HCT116 (cell line): ENCODE measurements at regions not wholly inside any gene's neighbourhood (a gene's known extent, or its start where the extent isn't known, plus 50 kb on each side); places are given as distances from the start of the nearest gene placed in this dataset.

ENCODE experiments used
- ATAC-seq: fragments of 200-7000 bp; cut with Tn5 transposase; 2 replicates; pipeline ENCODE4 v1.9.1; 2020; ENCODE audit warnings: mild to moderate bottlenecking, moderate library complexity
- BruUV-seq: library from RNA; stranded (reverse); fragments of 400-500 nt; replicated peaks from 2 replicates; lab custom pipeline; 2021; lab: Mats Ljungman, UMichigan
- CTCF ChIA-PET: fragments of 300-600 bp; sonication (Branson Sonifier 250); formaldehyde crosslinking; loops from one replicate; lab custom pipeline; 2021; ENCODE audit warnings: antibody characterized with exemption; lab: Charles Lee
- POLR2A ChIA-PET: fragments of 300-600, 350-600 bp; sonication (Branson Sonifier 250); formaldehyde crosslinking; loops from one replicate; lab custom pipeline; 2021; ENCODE audit warnings: antibody characterized with exemption; lab: Charles Lee
- RAD21 ChIA-PET, 2 experiments: fragments of 300-600 bp; sonication (Branson Sonifier 250); formaldehyde crosslinking; loops; one replicate each; lab custom pipeline; 2023; ENCODE audit warnings: low total read pairs in 2 of 2; ENCODE audit not compliant: uncharacterized antibody in 2 of 2, unreplicated experiment in 2 of 2, low non-redundant PET in 1 of 2; lab: Charles Lee
- DNase-seq: peaks from one replicate; pipeline ENCODE4 v3.0.0-alpha.2; 2010; ENCODE audit warnings: low read depth, low spot score
- H2AFZ ChIP-seq: fragments of 200-600 bp; shearing (Covaris generic), sonication (generic); 2 replicates; pipeline ENCODE4 v1.6.1; 2017; ENCODE audit warnings: low read depth, mixed run types, mixed read lengths, antibody characterized with exemption, low read length; ENCODE audit not compliant: poor library complexity, severe bottlenecking
- H3K27ac ChIP-seq: 2 replicates; pipeline ENCODE4 v1.5.1; 2012; ENCODE audit warnings: low read depth, low read length
- H3K27me3 ChIP-seq: fragments of 200-600 bp; sonication (generic); 2 replicates; pipeline ENCODE4 v1.6.1; 2016; ENCODE audit warnings: mixed run types, low read length, mixed read lengths; ENCODE audit not compliant: insufficient read depth
- H3K36me3 ChIP-seq, 2 experiments: fragments of 200-500 bp in 1 of 2; fragments of 200-600 bp in 1 of 2; sonication (Bioruptor generic) in 1 of 2; sonication (generic) in 1 of 2; 2 replicates each; pipeline versions ENCODE4 v1.5.1 to v1.6.1; 2014 to 2016; ENCODE audit warnings: low read length in 2 of 2, inconsistent platforms in 1 of 2, mixed read lengths in 1 of 2, mixed run types in 1 of 2; ENCODE audit not compliant: insufficient read depth in 2 of 2, control insufficient read depth in 1 of 2
- H3K4me1 ChIP-seq, 2 experiments: fragments of 200-600 bp in 1 of 2; sonication (generic) in 1 of 2; 2 replicates each; pipeline versions ENCODE4 v1.5.1 to v1.6.1; 2012 to 2017; ENCODE audit warnings: low read length in 2 of 2, inconsistent platforms in 1 of 2, mild to moderate bottlenecking in 1 of 2, mixed read lengths in 1 of 2, mixed run types in 1 of 2, moderate library complexity in 1 of 2; ENCODE audit not compliant: insufficient read depth in 2 of 2, control insufficient read depth in 1 of 2
- H3K4me2 ChIP-seq: fragments of 200-600 bp; sonication (generic); 2 replicates; pipeline ENCODE4 v1.6.1; 2017; ENCODE audit warnings: mixed run types, low read length, mixed read lengths
- H3K4me3 ChIP-seq, 2 experiments: fragments of 200-600 bp in 1 of 2; sonication (generic) in 1 of 2; replicated peaks in 1 of 2; 2 replicates each; pipeline ENCODE4 v1.5.1; 2011 to 2016; ENCODE audit warnings: low read length in 2 of 2, control low read depth in 1 of 2, low read depth in 1 of 2, mild to moderate bottlenecking in 1 of 2, mixed read lengths in 1 of 2, mixed run types in 1 of 2
- H3K79me2 ChIP-seq: fragments of 200-600 bp; sonication (generic); 2 replicates; pipeline ENCODE4 v1.6.1; 2017; ENCODE audit warnings: mild to moderate bottlenecking, mixed run types, low read length, moderate library complexity, mixed read lengths; ENCODE audit not compliant: insufficient read depth
- H3K9ac ChIP-seq: fragments of 200-600 bp; sonication (generic); 2 replicates; pipeline ENCODE4 v1.6.1; 2016; ENCODE audit warnings: low read length, mixed read lengths
- H3K9me2 ChIP-seq: fragments of 200-600 bp; sonication (generic), shearing (Covaris generic); 2 replicates; pipeline ENCODE4 v1.6.1; 2017; ENCODE audit warnings: mixed run types, mild to moderate bottlenecking, moderate library complexity; ENCODE audit not compliant: insufficient read depth
- H3K9me3 ChIP-seq, 2 experiments: fragments of 200-500 bp in 1 of 2; fragments of 200-600 bp in 1 of 2; sonication (Bioruptor generic) in 1 of 2; sonication (generic) in 1 of 2; 2 replicates each; pipeline ENCODE4 v1.6.1; 2014 to 2017; ENCODE audit warnings: low read length in 2 of 2, mixed read lengths in 2 of 2, inconsistent platforms in 1 of 2, low read depth in 1 of 2, mild to moderate bottlenecking in 1 of 2, mixed run types in 1 of 2, moderate library complexity in 1 of 2; ENCODE audit not compliant: control insufficient read depth in 1 of 2, insufficient read depth in 1 of 2
- H4K20me1 ChIP-seq: fragments of 200-600 bp; sonication (generic), shearing (Covaris generic); 2 replicates; pipeline ENCODE4 v1.6.1; 2017; ENCODE audit warnings: mixed run types, mild to moderate bottlenecking, moderate library complexity; ENCODE audit not compliant: insufficient read depth
- ATF3 ChIP-seq: IDR thresholded peaks from 2 replicates; pipeline ENCODE4 v1.6.1; 2012
- CBX3 ChIP-seq: IDR thresholded peaks from 2 replicates; pipeline ENCODE4 v1.6.1; 2012; ENCODE audit warnings: low read depth
- ELF1 ChIP-seq: IDR thresholded peaks from 2 replicates; pipeline ENCODE4 v1.6.1; 2012; ENCODE audit warnings: low read depth, borderline replicate concordance
- FOSL1 ChIP-seq: IDR thresholded peaks from 2 replicates; pipeline ENCODE4 v1.6.1; 2012; ENCODE audit warnings: low read depth
- REST ChIP-seq: IDR thresholded peaks from 2 replicates; pipeline ENCODE4 v1.6.1; 2012; ENCODE audit warnings: low read depth
- ZBTB33 ChIP-seq: IDR thresholded peaks from 2 replicates; pipeline ENCODE4 v1.6.1; 2011; ENCODE audit warnings: mild to moderate bottlenecking, low read length, moderate library complexity; ENCODE audit not compliant: insufficient replicate concordance; ENCODE audit errors: extremely low read depth
- ZFX ChIP-seq: fragments of 450-650 bp; IDR thresholded peaks from 2 replicates; pipeline ENCODE4 v1.6.1; 2017
- intact Hi-C: fragments of 100-400 bp; cut with micrococcal nuclease; formaldehyde crosslinking; loops from 2 replicates; pipeline ENCODE4 v1.10.0; 2022

GRCh38 chr10:126783806-126784557, 113.5 kb upstream of the C10orf90 start:
- CTCF ChIA-PET, result no interaction called here
- H3K9me3 ChIP-seq, result no peaks in the 10 kb centered on the region

More at GRCh38 chr10:126783806-126784557, 113.5 kb upstream of the C10orf90 start:
- BruUV-seq, result no TSS peak
- Histone ChIP-seq H3K9me2 (no peaks in the 10 kb centered on the region), H3K27me3 (peaks cover 40% of the 10 kb centered on the region; the same call in 1 of the 2 replicates), H3K79me2 (no peaks in the 10 kb centered on the region), H2AFZ (no peak overlapping the region), H3K9ac (no peak overlapping the region), H3K4me3 (no peak overlapping the region), H3K27ac (no peak overlapping the region), H3K36me3 (no peaks in the 10 kb centered on the region), H4K20me1 (no peaks in the 10 kb centered on the region), H3K4me1 (no peaks in the 10 kb centered on the region), H3K4me2 (no peak overlapping the region)
- ATAC-seq (no peak), DNase-seq (no peak)
- TF ChIP-seq ATF3 (no peak), ZFX (no peak), REST (no peak), ELF1 (no peak), CBX3 (no peak), FOSL1 (no peak), ZBTB33 (no peak)
- POLR2A ChIA-PET, result no interaction called here
- RAD21 ChIA-PET, result no interaction called here
- intact Hi-C loops, result no loop called here
